Epithelial cell of proximal tubule (primary cell): ENCODE measurements at regions not wholly inside any gene's neighbourhood (a gene's known extent, or its start where the extent isn't known, plus 50 kb on each side); places are given as distances from the start of the nearest gene placed in this dataset.

Source experiments
- DNase-seq: peaks from one replicate; pipeline ENCODE4 v3.0.0-alpha.2; 2011; ENCODE audit warnings: low read depth
- H3K4me3 ChIP-seq: 2 replicates; pipeline ENCODE4 v1.5.1; 2011; ENCODE audit warnings: low read depth, mild to moderate bottlenecking, low read length
- CTCF ChIP-seq: conservative IDR thresholded peaks from 2 replicates; pipeline ENCODE4 v1.5.1; 2012; ENCODE audit warnings: low read depth, mild to moderate bottlenecking, low read length

GRCh38 chr1:177891809-177892208 lies 78.0 kb downstream of the SEC16B start:
- no peak overlapping the region for H3K4me3 ChIP-seq
- DNase-seq = no peak
- no peak for TF ChIP-seq CTCF

GRCh38 chr1:177890479-177890878 lies 79.4 kb downstream of the SEC16B start:
- no peak overlapping the region for H3K4me3 ChIP-seq
- TF ChIP-seq CTCF = no peak
- no peak for DNase-seq

GRCh38 chr1:177884479-177885021 lies 85.3 kb downstream of the SEC16B start:
- TF ChIP-seq CTCF = no peak
- no peak overlapping the region for H3K4me3 ChIP-seq
- peak; percentile 26 for DNase-seq

GRCh38 chr1:177883581-177883980 lies 86.3 kb downstream of the SEC16B start:
- TF ChIP-seq CTCF = no peak
- H3K4me3 ChIP-seq = no peak overlapping the region

GRCh38 chr1:177880339-177880891 lies 89.4 kb downstream of the SEC16B start:
- DNase-seq = no peak
- H3K4me3 ChIP-seq = no peak overlapping the region
- no peak for TF ChIP-seq CTCF

More at GRCh38 chr1:177883581-177883980, 86.3 kb downstream of the SEC16B start:
- no peak for DNase-seq

- no peak overlapping the region for H3K4me3 ChIP-seq
- TF ChIP-seq CTCF = no peak
Measured at GRCh38 chr1:177877086-177877485, 92.8 kb downstream of the SEC16B start.

GRCh38 chr1:177873238-177873637 lies 96.6 kb downstream of the SEC16B start:
- no peak for TF ChIP-seq CTCF
- no peak for DNase-seq
- no peak overlapping the region for H3K4me3 ChIP-seq

More at GRCh38 chr1:177877086-177877485, 92.8 kb downstream of the SEC16B start:
- DNase-seq = no peak
